T47D (cell line): ENCODE measurements at regions not wholly inside any gene's neighbourhood (a gene's known extent, or its start where the extent isn't known, plus 50 kb on each side); places are given as distances from the start of the nearest gene placed in this dataset.
"Not testable (repeated sequence)": the region's sequence is repeated elsewhere in the genome, so short reads cannot be mapped to it uniquely, and the experiment has no call there.

Source experiments
- DNase-seq, 2 experiments: peaks; one replicate each; pipeline versions ENCODE4 v3.0.0 to v3.0.0-alpha.2; 2011 to 2012; ENCODE audit warnings: low read depth in 1 of 2, low spot score in 1 of 2
- JUND ChIP-seq: IDR thresholded peaks from 2 replicates; pipeline ENCODE4 v1.6.1; 2012; ENCODE audit warnings: low read depth
- in situ Hi-C: cut with HindIII; loops from 2 replicates; pipeline ENCODE4 v1.10.0; 2016; ENCODE audit warnings: low sequenced_read_pairs, low pct_unique_long_range_greater_than_20kb

DNA sequence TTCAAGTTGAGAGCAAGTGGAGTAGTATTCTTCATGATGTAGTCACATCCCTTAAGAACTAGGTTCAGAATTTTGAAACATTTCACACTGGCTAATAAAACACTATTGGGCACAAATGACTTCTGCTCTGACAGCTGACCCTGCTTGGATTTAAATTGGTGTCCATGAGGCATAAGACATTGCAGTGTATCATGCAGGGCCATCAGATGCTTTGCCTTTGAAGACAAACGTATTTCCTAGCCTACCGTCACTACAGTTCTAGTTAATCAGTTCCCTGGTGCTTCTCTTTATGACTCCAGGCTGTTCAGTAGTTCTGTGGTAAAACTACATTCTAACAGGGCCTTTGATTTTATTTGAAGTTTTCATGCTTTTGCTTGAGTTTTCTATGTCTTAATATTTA, 168.5 kb upstream of the ZNF804B start:
- DNase-seq = no peak
- in situ Hi-C loops = no loop called here
- TF ChIP-seq JUND = no peak

DNA sequence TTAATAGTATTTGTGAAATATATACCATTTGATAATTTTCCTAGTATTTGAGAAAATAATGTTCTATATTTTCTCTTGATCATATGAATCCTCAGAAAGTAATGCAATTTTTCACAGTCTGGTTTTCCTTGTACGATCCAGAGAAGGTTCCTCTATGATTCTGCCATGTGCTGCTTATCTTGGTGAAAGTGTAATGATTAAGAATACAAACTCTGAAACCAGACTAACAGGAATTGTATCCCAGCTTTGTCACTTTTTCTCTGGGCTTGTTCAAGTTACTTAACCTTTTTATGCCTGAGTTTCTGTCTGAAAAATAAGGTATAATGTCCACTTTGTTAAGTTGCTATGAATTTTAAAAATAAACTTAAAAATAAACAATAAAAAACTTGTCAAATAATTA, 169.6 kb upstream of the ZNF804B start:
- no peak for DNase-seq
- in situ Hi-C loops = no loop called here
- TF ChIP-seq JUND = no peak

DNA sequence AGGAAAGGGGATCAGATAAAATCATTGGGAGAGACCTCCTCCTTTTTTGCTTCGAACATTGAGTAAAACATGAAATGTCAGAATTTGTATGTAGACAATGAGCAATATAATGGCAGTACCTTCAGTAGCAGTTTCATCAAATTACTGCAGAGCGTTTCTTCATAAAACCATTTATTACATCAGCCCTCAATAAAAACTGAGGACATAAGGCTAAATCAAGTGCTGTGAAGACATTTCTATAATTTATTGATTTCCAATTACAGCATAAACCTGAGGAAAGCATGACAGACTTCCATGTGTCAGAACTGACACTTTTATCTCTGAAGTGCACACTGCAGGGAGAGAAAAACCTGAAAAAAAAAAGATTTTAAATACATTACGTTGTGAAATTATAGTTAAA, 172.6 kb upstream of the ZNF804B start:
- no peak for DNase-seq
- in situ Hi-C loops = no loop called here
- no peak for TF ChIP-seq JUND

DNA sequence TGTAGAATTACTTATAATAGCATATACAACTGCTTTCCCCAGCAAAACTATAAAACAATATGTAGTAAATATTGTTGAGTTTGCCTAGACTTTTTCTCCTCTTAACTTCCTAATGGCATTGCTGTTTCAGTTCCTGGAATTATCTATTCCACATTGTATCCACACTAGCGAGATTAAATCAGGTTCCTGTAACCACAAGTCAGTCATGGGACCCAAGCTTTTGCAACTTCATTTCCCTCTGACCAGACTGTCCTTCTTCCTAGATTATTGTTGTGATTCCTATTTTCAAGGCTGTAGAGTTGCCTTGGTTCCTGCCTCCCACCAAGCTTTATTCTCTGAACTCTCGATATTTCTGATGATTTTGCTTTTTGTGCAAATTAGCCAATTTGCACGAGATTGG, 173.3 kb upstream of the ZNF804B start:
- in situ Hi-C loops = no loop called here

DNA sequence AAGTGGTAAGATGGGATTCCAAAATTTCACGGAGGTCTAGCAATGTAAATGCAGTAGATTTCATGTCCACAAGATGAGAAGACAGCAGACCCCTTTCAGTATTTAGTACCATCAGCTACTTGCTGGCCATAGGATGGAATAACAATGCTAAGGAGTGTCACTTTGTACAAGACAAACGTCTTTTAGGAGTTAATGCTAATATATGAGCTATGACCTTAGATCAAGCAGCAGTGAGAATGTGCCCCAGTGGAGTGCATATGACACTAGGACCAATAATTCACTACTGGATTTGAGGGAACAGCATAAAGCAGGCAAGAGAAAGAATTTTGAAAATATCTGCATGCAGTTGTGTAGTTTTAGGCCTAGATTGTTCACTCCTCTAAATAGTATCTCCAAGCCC, 182.8 kb upstream of the ZNF804B start:
- TF ChIP-seq JUND = no peak
- no peak for DNase-seq
- in situ Hi-C loops = no loop called here

More for the DNA sequence above, 173.3 kb upstream of the ZNF804B start:
- no peak for TF ChIP-seq JUND
- peak in 1 of 2 experiments; percentile 3 for DNase-seq

DNA sequence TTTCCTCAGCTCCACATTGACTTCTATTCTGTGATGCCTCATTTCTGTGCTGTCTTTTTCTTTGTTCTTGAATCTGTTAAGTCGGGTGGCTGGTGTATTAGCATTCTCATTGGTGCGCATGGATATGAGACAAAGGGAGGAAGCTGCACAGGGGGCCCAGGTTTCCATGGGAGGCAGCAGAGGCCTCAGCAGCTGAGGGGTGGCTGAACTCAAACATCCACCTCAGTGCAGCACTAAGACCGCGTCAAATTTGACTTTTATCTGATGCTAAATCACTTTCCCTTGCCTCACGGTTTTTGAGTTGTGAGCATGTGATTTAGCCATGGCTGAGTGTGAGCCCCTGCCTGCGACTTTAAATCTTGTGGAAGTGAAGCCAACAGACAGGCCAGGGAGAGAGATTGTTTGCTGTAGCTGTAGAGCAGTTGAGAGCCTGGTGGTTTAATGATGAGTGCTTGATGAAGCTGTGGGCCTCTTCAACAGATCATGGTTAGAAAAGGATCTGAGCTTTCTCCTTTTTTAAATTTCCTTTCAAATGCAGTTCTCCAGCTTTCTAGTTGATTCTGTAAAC, 193.3 kb upstream of the ZNF804B start:
- no peak for TF ChIP-seq JUND
- DNase-seq = no peak
- in situ Hi-C loops = no loop called here

DNA sequence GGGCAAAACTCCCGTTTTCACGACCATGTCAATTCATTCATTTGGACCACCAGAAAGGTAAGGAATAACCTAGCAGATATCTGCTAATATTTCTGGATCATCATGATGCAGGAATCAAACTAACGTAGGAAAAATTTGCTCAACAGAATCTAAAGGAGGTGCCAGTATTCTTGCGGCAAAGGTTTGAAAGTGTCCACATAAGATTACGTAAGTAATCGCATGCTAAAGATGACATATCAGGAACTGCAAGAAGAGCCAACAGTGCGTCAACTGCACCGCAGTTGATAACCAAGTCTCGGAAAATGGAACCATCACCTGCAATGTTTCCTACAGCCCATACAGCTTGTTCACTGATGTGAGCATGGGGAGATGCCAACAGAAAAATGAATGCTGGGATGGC, 194.1 kb upstream of the ZNF804B start:
- in situ Hi-C loops = no loop called here
- DNase-seq = no peak

DNA sequence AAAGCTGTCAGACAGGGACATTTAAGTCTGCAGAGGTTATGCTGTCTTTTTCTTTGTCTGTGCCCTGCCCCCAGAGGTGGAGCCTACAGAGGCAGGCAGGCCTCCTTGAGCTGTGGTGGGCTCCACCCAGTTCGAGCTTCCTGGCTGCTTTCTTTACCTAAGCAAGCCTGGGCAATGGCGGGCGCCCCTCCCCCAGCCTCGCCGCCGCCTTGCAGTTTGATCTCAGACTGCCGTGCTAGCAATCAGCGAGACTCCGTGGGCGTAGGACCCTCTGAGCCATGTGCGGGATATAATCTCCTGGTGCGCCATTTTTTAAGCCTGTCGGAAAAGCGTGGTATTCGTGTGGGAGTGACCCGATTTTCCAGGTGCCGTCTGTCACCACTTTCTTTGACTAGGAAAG, 203.1 kb upstream of the ZNF804B start:
- in situ Hi-C loops, DNase-seq: not testable (repeated sequence)

More for the DNA sequence above, 194.1 kb upstream of the ZNF804B start:
- TF ChIP-seq JUND = no peak

DNA sequence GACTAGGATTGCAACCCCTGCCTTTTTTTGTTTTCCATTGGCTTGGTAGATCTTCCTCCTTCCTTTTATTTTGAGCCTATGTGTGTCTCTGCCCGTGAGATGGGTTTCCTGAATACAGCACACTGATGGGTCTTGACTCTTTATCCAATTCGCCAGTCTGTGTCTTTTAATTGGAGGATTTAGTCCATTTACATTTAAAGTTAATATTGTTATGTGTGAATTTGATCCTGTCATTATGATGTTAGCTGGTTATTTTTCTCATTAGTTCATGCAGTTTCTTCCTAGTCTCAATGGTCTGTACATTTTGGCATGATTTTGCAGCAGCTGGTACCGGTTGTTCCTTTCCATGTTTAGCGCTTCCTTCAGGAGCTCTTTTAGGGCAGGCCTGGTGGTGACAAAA, 204.7 kb upstream of the ZNF804B start:
- in situ Hi-C loops, DNase-seq: not testable (repeated sequence)

DNA sequence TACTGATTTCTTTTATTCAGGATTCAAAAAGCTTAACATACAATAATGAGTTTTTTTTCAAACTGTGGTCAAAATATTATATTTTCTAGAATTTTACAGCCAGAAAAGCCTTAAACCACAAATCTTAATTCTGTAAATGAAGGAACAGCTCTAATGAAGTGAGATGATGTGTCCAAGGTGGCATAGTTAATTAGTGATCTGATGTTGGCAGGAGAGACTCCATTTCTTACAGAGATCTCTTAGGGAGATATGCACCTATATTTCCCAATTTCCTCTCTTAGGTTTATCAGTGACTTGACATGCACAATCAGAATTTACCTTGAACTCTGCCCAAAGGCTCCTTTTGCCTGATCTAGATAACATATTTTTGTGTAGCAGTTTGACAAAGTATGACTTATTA, 211.1 kb upstream of the ZNF804B start:
- TF ChIP-seq JUND = no peak
- in situ Hi-C loops = no loop called here
- DNase-seq = no peak

DNA sequence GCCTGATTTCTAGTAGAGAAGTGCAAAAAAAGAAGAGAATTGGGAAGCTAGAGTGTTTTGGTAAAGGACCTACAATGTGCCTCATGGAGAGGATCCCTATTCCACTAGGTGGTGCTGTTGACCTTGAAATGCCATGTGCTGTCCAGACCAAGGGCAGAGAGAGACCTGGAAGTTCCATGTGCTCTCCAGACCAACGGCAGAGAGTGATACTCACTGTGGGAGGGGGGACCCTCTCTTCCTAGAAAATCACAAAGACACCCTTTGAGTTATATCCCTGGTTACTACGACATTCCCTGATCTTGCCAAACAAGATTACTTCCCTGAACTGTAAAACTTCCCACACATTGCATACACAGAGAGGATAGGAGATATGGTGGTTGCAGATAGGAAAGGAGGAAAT, 212.7 kb upstream of the ZNF804B start:
- in situ Hi-C loops = no loop called here
- peak; percentile 17 to 70 for DNase-seq
- TF ChIP-seq JUND = no peak

DNA sequence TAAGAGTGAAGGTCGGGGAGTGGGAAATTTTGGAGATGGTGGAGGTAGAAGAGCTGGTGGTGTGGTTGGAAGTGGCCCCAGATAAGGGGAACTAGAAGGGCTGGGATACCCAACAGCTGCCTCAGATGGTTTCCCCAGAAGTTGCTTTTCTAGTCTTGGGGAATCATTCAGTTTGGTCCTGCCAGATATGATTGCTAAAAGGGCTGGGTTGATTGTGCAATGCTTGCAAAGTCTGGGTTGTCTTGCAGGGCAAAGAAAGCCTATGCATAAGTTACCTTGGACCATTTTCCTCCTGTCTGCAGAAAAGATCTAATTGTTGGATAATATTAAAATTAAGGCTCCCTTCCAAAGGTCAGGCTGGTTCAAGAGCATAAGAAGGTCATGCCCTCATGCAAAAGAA, 213.8 kb upstream of the ZNF804B start:
- in situ Hi-C loops = no loop called here
- no peak for TF ChIP-seq JUND
- DNase-seq = no peak

DNA sequence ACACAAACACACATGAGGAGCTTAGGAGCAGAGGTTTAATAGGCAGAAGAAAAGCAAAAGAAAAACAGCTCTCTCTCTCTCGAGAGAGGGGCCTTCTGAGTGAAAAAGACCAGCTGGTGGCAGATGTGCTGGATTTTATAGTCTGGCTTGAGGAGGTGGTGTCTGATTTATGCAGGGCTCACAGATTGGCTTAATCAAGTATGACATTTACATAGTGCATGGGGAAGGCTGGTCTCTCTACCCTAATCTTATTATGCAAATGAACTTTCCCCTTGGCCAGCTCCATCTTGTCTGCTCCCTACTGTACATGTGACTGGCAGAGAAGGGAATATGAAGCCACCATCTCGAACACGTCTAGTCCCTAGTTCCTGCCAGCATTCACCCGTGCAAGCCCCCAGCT, 219.5 kb upstream of the ZNF804B start:
- no peak for TF ChIP-seq JUND
- in situ Hi-C loops = no loop called here
- DNase-seq = no peak

DNA sequence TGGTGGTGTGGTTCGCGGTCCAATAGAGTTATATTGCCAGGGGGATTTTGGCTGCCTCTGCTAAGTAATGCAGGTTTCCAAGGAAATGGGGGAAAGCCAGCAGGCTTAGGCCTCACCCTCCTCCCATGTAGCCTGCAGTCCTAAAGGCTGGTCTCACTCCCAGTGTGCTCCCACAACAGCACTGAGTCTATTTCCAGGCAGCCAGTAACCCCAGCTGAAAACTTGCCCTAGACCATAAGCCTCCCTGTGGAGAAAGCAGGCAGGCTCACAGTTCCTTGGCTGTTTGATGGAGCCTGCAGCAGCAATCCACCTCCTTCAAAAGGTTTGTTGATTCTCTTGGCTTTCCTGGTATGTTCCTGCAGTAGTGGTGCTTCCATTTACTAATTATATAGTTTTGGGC, 220.0 kb upstream of the ZNF804B start:
- in situ Hi-C loops = no loop called here
- no peak for DNase-seq
- TF ChIP-seq JUND = no peak
